Kidney (tissue), 13 donors: ENCODE measurements at regions not wholly inside any gene's neighbourhood (a gene's known extent, or its start where the extent isn't known, plus 50 kb on each side); places are given as distances from the start of the nearest gene placed in this dataset.

Source experiments
- DNase-seq, 5 donors: peaks; one replicate each; pipeline ENCODE4 v3.0.0-alpha.2; 2013 to 2020
- FAIRE-seq: peaks from 2 replicates; lab custom pipeline; 2012; peaks lifted over from hg19 to GRCh38; lab: Jason Lieb, UNC
- H3K27ac ChIP-seq, 2 donors: one replicate each; pipeline ENCODE4 v1.7.0; 2013; ENCODE audit warnings: low read depth in 2 of 2, low read length in 2 of 2, inconsistent platforms in 1 of 2
- H3K27me3 ChIP-seq: one replicate; pipeline ENCODE4 v1.7.1; 2013; ENCODE audit warnings: low read length, inconsistent platforms; ENCODE audit not compliant: control insufficient read depth, insufficient read depth
- H3K36me3 ChIP-seq, 3 donors: one replicate each; pipeline versions ENCODE4 v1.7.0 to v1.7.1; 2013; ENCODE audit warnings: low read length in 3 of 3, control low read depth in 1 of 3, inconsistent platforms in 1 of 3; ENCODE audit not compliant: insufficient read depth in 3 of 3, control insufficient read depth in 2 of 3
- H3K4me1 ChIP-seq, 3 donors: one replicate each; pipeline versions ENCODE4 v1.7.0 to v1.7.1; 2013; ENCODE audit warnings: low read length in 3 of 3, inconsistent platforms in 1 of 3, low read depth in 1 of 3; ENCODE audit not compliant: control insufficient read depth in 2 of 3, insufficient read depth in 2 of 3
- H3K4me3 ChIP-seq, 3 donors: one replicate each; pipeline versions ENCODE4 v1.7.0 to v1.8.1; 2013; ENCODE audit warnings: low read length in 3 of 3, control low read depth in 1 of 3, inconsistent platforms in 1 of 3
- H3K9ac ChIP-seq, 3 donors: one replicate each; pipeline versions ENCODE4 v1.7.0 to v1.7.1; 2013; ENCODE audit warnings: low read length in 3 of 3, control low read depth in 1 of 3, inconsistent platforms in 1 of 3
- H3K9me3 ChIP-seq, 3 donors: one replicate each; pipeline versions ENCODE4 v1.7.0 to v1.7.1; 2013; ENCODE audit warnings: low read length in 3 of 3, control low read depth in 1 of 3, inconsistent platforms in 1 of 3; ENCODE audit not compliant: control insufficient read depth in 2 of 3, insufficient read depth in 1 of 3
- CTCF ChIP-seq: IDR thresholded peaks from 3 replicates; pipeline ENCODE4 v1.5.1; 2012; ENCODE audit warnings: mild to moderate bottlenecking, moderate library complexity, borderline replicate concordance; ENCODE audit not compliant: insufficient read depth; ENCODE audit errors: extremely low read depth
- intact Hi-C: fragments of 100-400 bp; cut with DNase I; formaldehyde crosslinking; loops from one replicate; pipeline ENCODE4 v1.11.1; 2022
- donor health status: control.
- donor health status: control.
- donor health status: control.
- donor health status: control.
- donor health status: control.
- donor health status: DM: yes; HTN: yes; CAD: no.
- donor health status: Normal renal cell carcinoma (clear cell type).

GRCh38 chr16:74090871-74091270 lies 205.7 kb upstream of the PSMD7 start:
- Histone ChIP-seq H3K36me3 (no peaks in the 10 kb centered on the region), H3K27ac (no peak overlapping the region), H3K4me1 (no peaks in the 10 kb centered on the region), H3K4me3 (no peak overlapping the region), H3K9me3 (no peaks in the 10 kb centered on the region), H3K9ac (no peak overlapping the region), H3K27me3 (no peaks in the 10 kb centered on the region)
- DNase-seq = no peak
- FAIRE-seq = no peak
- TF ChIP-seq CTCF = no peak
- intact Hi-C loops = no loop called here

DNA sequence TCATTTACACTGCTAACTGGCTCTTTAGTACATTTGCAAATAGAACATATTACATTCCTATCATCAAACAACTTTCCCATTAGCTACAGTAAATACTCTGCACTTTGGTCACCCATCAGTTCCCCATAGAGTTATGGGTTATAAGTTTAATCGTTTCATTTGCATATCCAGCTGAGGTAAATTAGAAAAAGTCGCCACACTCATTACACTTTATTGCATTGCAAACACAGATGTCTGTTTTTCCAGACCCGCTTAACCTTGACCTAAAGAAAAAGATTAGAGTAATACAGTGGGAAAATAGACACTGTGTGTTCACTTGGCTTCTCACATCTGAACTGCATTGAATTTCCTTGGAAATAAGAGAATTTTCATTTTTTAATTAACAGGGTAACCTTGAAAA lies 213.1 kb upstream of the PSMD7 start:
- Histone ChIP-seq H3K36me3 (no peaks in the 10 kb centered on the region), H3K4me1 (peaks cover 0 to 2% (median 0%) of the 10 kb centered on the region in 3 donors), H3K27ac (no peak overlapping the region), H3K27me3 (no peaks in the 10 kb centered on the region), H3K9me3 (no peaks in the 10 kb centered on the region), H3K4me3 (no peak overlapping the region), H3K9ac (no peak overlapping the region)
- TF ChIP-seq CTCF = no peak
- intact Hi-C loops = no loop called here
- FAIRE-seq = no peak
- peak in 2 of 5 donors; percentile 36 to 59 for DNase-seq

DNA sequence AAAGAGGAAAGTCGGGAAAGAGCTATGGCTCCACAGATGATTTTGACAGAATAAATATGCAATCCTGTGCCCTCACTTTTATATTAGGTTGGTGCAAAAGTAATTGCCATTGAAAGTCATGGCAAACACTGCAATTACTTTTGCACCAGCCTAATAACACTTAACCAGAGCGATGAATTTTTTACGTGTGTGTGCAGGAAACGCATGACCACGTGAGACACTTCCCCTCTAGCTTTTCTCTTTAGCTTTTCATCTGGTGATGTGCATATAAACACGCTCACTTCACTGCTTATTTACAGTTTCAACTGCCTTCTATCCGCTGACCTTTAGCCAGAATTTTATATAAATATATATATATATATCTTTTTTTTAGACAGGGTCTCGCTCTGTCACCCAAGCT lies 216.3 kb upstream of the PSMD7 start:
- peaks cover 0 to under 1% (median 0%) of the 10 kb centered on the region in 3 donors for H3K9me3 ChIP-seq
- H3K36me3 ChIP-seq = no peaks in the 10 kb centered on the region
- no peak overlapping the region for H3K9ac ChIP-seq
- H3K4me3 ChIP-seq = no peak overlapping the region
- no peak overlapping the region for H3K27ac ChIP-seq
- TF ChIP-seq CTCF = no peak
- H3K4me1 ChIP-seq = peaks cover 0 to 2% (median 0%) of the 10 kb centered on the region in 3 donors
- intact Hi-C loops = no loop called here
- no peaks in the 10 kb centered on the region for H3K27me3 ChIP-seq
- DNase-seq (no peak), FAIRE-seq (no peak)

GRCh38 chr16:74079232-74079586 lies 217.4 kb upstream of the PSMD7 start:
- DNase-seq = no peak
- no peak for TF ChIP-seq CTCF
- H3K27me3 ChIP-seq = no peaks in the 10 kb centered on the region
- no peak overlapping the region for H3K9ac ChIP-seq
- H3K9me3 ChIP-seq = peaks cover 0 to 4% (median 0%) of the 10 kb centered on the region in 3 donors
- intact Hi-C loops = no loop called here
- H3K4me1 ChIP-seq = peaks cover 0 to 2% (median 0%) of the 10 kb centered on the region in 3 donors
- no peak for FAIRE-seq
- H3K36me3 ChIP-seq = no peaks in the 10 kb centered on the region
- no peak overlapping the region for H3K27ac ChIP-seq
- H3K4me3 ChIP-seq = no peak overlapping the region
